ENCODE measurements at regions not wholly inside any gene's neighbourhood (a gene's known extent, or its start where the extent isn't known, plus 50 kb on each side); places are given as distances from the start of the nearest gene placed in this dataset.

DNA sequence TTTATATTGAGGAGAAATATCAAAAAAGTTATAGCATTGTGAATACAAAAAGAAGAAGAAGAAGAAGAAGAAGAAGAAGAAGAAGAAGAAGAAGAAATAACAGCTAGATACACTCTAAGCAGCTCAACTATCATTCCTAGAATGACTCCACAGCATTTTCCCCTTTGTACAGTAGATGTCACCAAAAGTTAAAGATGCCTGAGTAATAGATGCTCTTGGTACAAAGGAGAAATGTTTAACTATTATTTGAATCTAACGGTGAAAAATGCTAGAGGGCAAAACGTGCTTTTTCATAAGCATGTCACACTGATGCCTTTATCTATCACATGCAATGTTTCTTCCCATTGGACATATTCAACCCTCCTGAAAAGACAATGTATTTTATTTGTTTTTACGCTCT, 178.4 kb upstream of the GPRIN3 start:
- H3K27me3 ChIP-seq: no peaks in the 10 kb centered on the region
- H3K9ac ChIP-seq (ENCODE audit: low read depth in 2 of 2, low read length in 2 of 2): no peak overlapping the region
- H3K4me1 ChIP-seq: no peaks in the 10 kb centered on the region
- no peaks in the 10 kb centered on the region for H3K9me3 ChIP-seq
- DNase-seq: no peak
- TF ChIP-seq, protein P1, sequence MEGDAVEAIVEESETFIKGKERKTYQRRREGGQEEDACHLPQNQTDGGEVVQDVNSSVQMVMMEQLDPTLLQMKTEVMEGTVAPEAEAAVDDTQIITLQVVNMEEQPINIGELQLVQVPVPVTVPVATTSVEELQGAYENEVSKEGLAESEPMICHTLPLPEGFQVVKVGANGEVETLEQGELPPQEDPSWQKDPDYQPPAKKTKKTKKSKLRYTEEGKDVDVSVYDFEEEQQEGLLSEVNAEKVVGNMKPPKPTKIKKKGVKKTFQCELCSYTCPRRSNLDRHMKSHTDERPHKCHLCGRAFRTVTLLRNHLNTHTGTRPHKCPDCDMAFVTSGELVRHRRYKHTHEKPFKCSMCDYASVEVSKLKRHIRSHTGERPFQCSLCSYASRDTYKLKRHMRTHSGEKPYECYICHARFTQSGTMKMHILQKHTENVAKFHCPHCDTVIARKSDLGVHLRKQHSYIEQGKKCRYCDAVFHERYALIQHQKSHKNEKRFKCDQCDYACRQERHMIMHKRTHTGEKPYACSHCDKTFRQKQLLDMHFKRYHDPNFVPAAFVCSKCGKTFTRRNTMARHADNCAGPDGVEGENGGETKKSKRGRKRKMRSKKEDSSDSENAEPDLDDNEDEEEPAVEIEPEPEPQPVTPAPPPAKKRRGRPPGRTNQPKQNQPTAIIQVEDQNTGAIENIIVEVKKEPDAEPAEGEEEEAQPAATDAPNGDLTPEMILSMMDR (IDR thresholded peaks at IDR 0.05): no peak
- intact Hi-C loops (cut with DNase I): no loop called here
- no peak overlapping the region for H3K27ac ChIP-seq
- no peaks in the 10 kb centered on the region for H3K36me3 ChIP-seq
- H3K4me3 ChIP-seq: no peak overlapping the region

DNA sequence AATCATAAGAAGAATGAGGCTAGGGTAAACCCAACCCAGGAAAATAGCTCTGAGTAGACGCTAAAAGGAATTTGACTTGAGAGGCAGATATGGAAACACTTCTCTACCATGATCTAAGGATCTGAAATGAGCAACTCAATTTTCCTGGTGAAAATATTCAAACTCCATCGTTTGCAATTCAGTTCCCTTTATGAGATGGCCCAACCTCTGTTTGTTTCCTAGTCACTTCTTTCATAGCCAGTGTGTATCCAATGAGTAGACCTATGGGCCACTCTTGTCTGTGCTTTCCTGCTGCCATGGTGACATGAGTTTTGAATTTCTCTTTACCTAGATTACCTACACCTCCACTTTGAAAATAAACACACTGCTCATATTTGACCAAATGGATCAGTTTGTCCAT, 176.2 kb upstream of the GPRIN3 start:
- TF ChIP-seq, protein P1 (IDR thresholded peaks at IDR 0.05): no peak
- no peaks in the 10 kb centered on the region for H3K4me1 ChIP-seq
- no peak for DNase-seq
- H3K36me3 ChIP-seq: no peaks in the 10 kb centered on the region
- intact Hi-C loops (cut with DNase I): loop anchor here (5.0 kb wide), 1 partner anchor 418 kb away; no protein-coding TSS in a partner anchor
- H3K27ac ChIP-seq: no peak overlapping the region
- no peaks in the 10 kb centered on the region for H3K27me3 ChIP-seq
- no peaks in the 10 kb centered on the region for H3K9me3 ChIP-seq
- no peak overlapping the region for H3K9ac ChIP-seq (ENCODE audit: low read depth in 2 of 2, low read length in 2 of 2)
- H3K4me3 ChIP-seq: no peak overlapping the region

DNA sequence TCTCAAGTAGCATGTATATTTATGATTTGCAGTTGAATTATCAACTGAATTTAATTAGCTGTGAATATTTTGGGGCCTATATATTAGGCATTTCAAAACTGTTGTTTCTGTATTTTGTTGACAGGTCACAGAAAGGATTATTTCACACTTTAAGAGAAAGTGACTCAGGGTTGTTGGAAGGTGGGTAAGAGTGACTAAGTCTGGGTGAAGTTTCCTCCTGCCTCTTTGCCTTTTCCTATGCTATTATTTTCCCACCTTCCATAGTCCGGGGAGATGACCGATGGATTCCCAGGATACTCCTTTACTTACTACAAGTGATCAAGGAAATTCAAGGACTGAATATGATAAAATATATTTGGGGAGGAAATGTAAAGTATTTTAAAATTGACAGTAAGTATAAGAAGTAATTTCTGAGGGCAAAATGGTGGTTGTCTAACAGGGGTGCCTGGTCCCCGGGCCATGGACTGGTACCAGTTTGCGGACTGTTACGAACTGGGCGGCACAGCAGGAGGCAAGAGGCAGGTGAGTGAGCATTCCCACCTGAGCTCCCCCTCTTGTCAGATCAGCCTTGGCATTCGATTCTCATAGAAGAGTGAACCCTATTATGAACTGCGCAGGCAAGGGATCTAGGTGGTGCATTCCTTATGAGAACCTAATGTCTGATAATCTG, 175.5 kb upstream of the GPRIN3 start:
- Histone ChIP-seq H3K36me3 (no peaks in the 10 kb centered on the region), H3K4me3 (no peak overlapping the region), H3K9ac (ENCODE audit: low read depth in 2 of 2, low read length in 2 of 2) (no peak overlapping the region), H3K4me1 (no peaks in the 10 kb centered on the region), H3K27me3 (no peaks in the 10 kb centered on the region), H3K9me3 (no peaks in the 10 kb centered on the region), H3K27ac (no peak overlapping the region)
- intact Hi-C loops (cut with DNase I): loop anchor here (5.0 kb wide), 1 partner anchor 419 kb away; no protein-coding TSS in a partner anchor
- TF ChIP-seq, protein P1 (IDR thresholded peaks at IDR 0.05): no peak
- no peak for DNase-seq

DNA sequence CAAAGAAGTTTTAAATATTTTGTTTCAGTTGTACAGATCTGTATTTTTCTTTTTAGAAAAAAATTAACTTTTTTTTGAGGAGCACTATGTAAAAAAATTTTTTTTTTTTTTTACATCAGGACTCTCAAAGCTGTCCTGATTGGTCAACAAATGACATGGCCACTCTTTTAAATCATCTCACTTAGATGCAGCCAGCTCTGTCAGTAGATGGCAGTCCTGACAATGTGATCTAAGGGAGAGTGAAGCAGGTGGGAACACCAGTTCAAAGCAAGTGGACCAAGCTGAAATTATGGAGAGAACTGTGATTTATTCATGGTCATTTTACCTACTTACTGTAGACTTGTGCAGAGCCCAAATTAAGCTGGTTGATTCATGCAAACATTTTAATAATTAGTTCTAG, 174.7 kb upstream of the GPRIN3 start:
- H3K9ac ChIP-seq (ENCODE audit: low read depth in 2 of 2, low read length in 2 of 2): no peak overlapping the region
- intact Hi-C loops (cut with DNase I): loop anchor here (5.0 kb wide), 1 partner anchor 420 kb away; no protein-coding TSS in a partner anchor
- H3K27ac ChIP-seq: no peak overlapping the region
- H3K4me1 ChIP-seq: no peaks in the 10 kb centered on the region
- no peaks in the 10 kb centered on the region for H3K27me3 ChIP-seq
- H3K36me3 ChIP-seq: no peaks in the 10 kb centered on the region
- DNase-seq: no peak
- TF ChIP-seq, protein P1 (IDR thresholded peaks at IDR 0.05): no peak
- no peaks in the 10 kb centered on the region for H3K9me3 ChIP-seq
- H3K4me3 ChIP-seq: no peak overlapping the region

DNA sequence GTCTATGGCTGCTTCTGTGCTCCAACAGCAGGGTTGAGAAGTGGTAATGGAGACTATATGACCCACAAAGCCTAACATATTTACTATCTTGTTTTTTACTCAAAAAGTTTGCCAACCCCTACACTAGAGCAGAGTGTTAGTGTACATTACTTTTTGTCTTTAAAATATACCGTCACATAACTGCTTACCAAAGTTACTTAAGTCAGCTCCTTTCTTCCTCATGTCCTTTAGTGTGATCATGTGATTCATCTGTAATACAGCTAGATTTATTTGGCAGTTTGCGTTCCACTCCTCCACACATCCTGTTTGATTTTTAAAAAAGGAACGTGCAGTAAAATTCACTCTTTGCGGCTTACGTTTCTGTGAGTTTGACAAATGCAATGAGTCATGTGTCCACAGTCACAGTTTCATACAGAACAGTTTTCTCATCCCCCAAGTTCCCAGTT, 162.4 kb upstream of the GPRIN3 start:
- DNase-seq: no peak
- no peaks in the 10 kb centered on the region for H3K4me1 ChIP-seq
- H3K9me3 ChIP-seq: no peaks in the 10 kb centered on the region
- TF ChIP-seq, protein P1 (IDR thresholded peaks at IDR 0.05): no peak
- H3K36me3 ChIP-seq: no peaks in the 10 kb centered on the region
- intact Hi-C loops (cut with DNase I): no loop called here
- no peaks in the 10 kb centered on the region for H3K27me3 ChIP-seq
- no peak overlapping the region for H3K4me3 ChIP-seq
- no peak overlapping the region for H3K9ac ChIP-seq (ENCODE audit: low read depth in 2 of 2, low read length in 2 of 2)
- H3K27ac ChIP-seq: no peak overlapping the region
